Ishikawa (cell line): ENCODE measurements at regions not wholly inside any gene's neighbourhood (a gene's known extent, or its start where the extent isn't known, plus 50 kb on each side); places are given as distances from the start of the nearest gene placed in this dataset.

Source experiments
- EGR1 ChIP-seq: IDR thresholded peaks from 2 replicates; pipeline ENCODE4 v1.6.1; 2012
- EP300 ChIP-seq: IDR thresholded peaks from 2 replicates; pipeline ENCODE4 v1.6.1; 2012; ENCODE audit warnings: borderline replicate concordance
- FOXM1 ChIP-seq: IDR thresholded peaks from 2 replicates; pipeline ENCODE4 v1.6.1; 2012; ENCODE audit warnings: low read depth, borderline replicate concordance
- MAX ChIP-seq: IDR thresholded peaks from 2 replicates; pipeline ENCODE4 v1.6.1; 2012
- NFIC ChIP-seq: IDR thresholded peaks from 2 replicates; pipeline ENCODE4 v1.6.1; 2012
- RAD21 ChIP-seq: IDR thresholded peaks from 2 replicates; pipeline ENCODE4 v1.6.1; 2012; ENCODE audit warnings: low read depth
- REST ChIP-seq: IDR thresholded peaks from 2 replicates; pipeline ENCODE4 v1.6.1; 2012; ENCODE audit warnings: low read depth, mild to moderate bottlenecking

- TF ChIP-seq REST (no peak), RAD21 (no peak), EP300 (no peak), NFIC (no peak), EGR1 (no peak), FOXM1 (no peak), MAX (no peak)
Measured at GRCh38 chr12:77166696-77167095, 101.3 kb upstream of the E2F7 start.
